Liver (tissue), 8 donors: ENCODE measurements at regions not wholly inside any gene's neighbourhood (a gene's known extent, or its start where the extent isn't known, plus 50 kb on each side); places are given as distances from the start of the nearest gene placed in this dataset.
A peak's percentile ranks its signal among the peaks of the same experiment; 100 is the strongest.

Experiments used
- DNase-seq: peaks from one replicate; pipeline ENCODE4 v3.0.0-alpha.2; 2017; ENCODE audit warnings: low spot score
- H3K27ac ChIP-seq, 2 donors: one replicate each; pipeline ENCODE4 v1.7.0; 2013; ENCODE audit warnings: inconsistent platforms in 2 of 2, low read length in 2 of 2, control low read depth in 1 of 2, low read depth in 1 of 2, mild to moderate bottlenecking in 1 of 2
- H3K27me3 ChIP-seq, 4 donors: one replicate each; pipeline versions ENCODE4 v1.6.1 to v1.7.0; 2013; ENCODE audit warnings: low read length in 3 of 4, inconsistent platforms in 1 of 4, mild to moderate bottlenecking in 1 of 4, moderate library complexity in 1 of 4; ENCODE audit not compliant: control insufficient read depth in 4 of 4, insufficient read depth in 4 of 4
- H3K36me3 ChIP-seq, 4 donors: one replicate each; pipeline versions ENCODE4 v1.6.1 to v1.7.0; 2013; ENCODE audit warnings: low read length in 3 of 4, mild to moderate bottlenecking in 3 of 4, low read depth in 1 of 4, moderate library complexity in 1 of 4; ENCODE audit not compliant: control insufficient read depth in 4 of 4, insufficient read depth in 3 of 4
- H3K4me1 ChIP-seq, 4 donors: one replicate each; pipeline versions ENCODE4 v1.6.1 to v1.7.0; 2013; ENCODE audit warnings: low read length in 3 of 4, mild to moderate bottlenecking in 3 of 4, moderate library complexity in 1 of 4; ENCODE audit not compliant: control insufficient read depth in 4 of 4, insufficient read depth in 4 of 4
- H3K4me3 ChIP-seq, 3 donors: one replicate each; pipeline versions ENCODE4 v1.6.1 to v1.7.0; 2013; ENCODE audit warnings: low read length in 3 of 3, control low read depth in 1 of 3, low read depth in 1 of 3, mild to moderate bottlenecking in 1 of 3
- H3K9ac ChIP-seq, 2 donors: one replicate each; pipeline ENCODE4 v1.7.0; 2013; ENCODE audit warnings: low read length in 2 of 2, mild to moderate bottlenecking in 2 of 2, moderate library complexity in 2 of 2, control low read depth in 1 of 2, low read depth in 1 of 2
- H3K9me3 ChIP-seq, 4 donors: one replicate each; pipeline versions ENCODE4 v1.6.1 to v1.7.0; 2013; ENCODE audit warnings: low read length in 3 of 4; ENCODE audit not compliant: control insufficient read depth in 4 of 4
- EGR1 ChIP-seq, 2 donors: IDR thresholded peaks; 2 replicates each; pipeline ENCODE4 v1.6.1; 2016 to 2018; ENCODE audit warnings: antibody characterized with exemption in 2 of 2, low read depth in 2 of 2
- FOXA1 ChIP-seq: IDR thresholded peaks from 2 replicates; pipeline ENCODE4 v1.6.1; 2016; ENCODE audit warnings: antibody characterized with exemption
- FOXA2 ChIP-seq: IDR thresholded peaks from 2 replicates; pipeline ENCODE4 v1.6.1; 2016; ENCODE audit warnings: antibody characterized with exemption
- GABPA ChIP-seq, 2 donors: IDR thresholded peaks in 1 of 2; conservative IDR thresholded peaks in 1 of 2; 2 replicates each; pipeline ENCODE4 v1.6.1; 2016; ENCODE audit warnings: antibody characterized with exemption in 2 of 2, mild to moderate bottlenecking in 1 of 2, moderate library complexity in 1 of 2
- HNF4A ChIP-seq, 2 donors: conservative IDR thresholded peaks; 2 replicates each; pipeline ENCODE4 v1.6.1; 2016; ENCODE audit warnings: antibody characterized with exemption in 2 of 2, mild to moderate bottlenecking in 2 of 2
- HNF4G ChIP-seq: IDR thresholded peaks from 2 replicates; pipeline ENCODE4 v1.6.1; 2016; ENCODE audit warnings: antibody characterized with exemption
- JUND ChIP-seq, 2 donors: IDR thresholded peaks; 2 replicates each; pipeline ENCODE4 v1.6.1; 2016; ENCODE audit warnings: antibody characterized with exemption in 2 of 2
- NR2F2 ChIP-seq: IDR thresholded peaks from 2 replicates; pipeline ENCODE4 v1.6.1; 2016; ENCODE audit warnings: antibody characterized with exemption
- RAD21 ChIP-seq, 2 donors: IDR thresholded peaks; 2 replicates each; pipeline ENCODE4 v1.6.1; 2016; ENCODE audit warnings: antibody characterized with exemption in 2 of 2, mild to moderate bottlenecking in 2 of 2
- RXRA ChIP-seq, 2 donors: IDR thresholded peaks; 2 replicates each; pipeline ENCODE4 v1.6.1; 2017 to 2018; ENCODE audit warnings: antibody characterized with exemption in 2 of 2, mild to moderate bottlenecking in 1 of 2
- SP1 ChIP-seq: IDR thresholded peaks from 2 replicates; pipeline ENCODE4 v1.6.1; 2018; ENCODE audit warnings: antibody characterized with exemption, mild to moderate bottlenecking
- TAF1 ChIP-seq: conservative IDR thresholded peaks from 2 replicates; pipeline ENCODE4 v1.6.1; 2016; ENCODE audit warnings: antibody characterized with exemption, mild to moderate bottlenecking
- YY1 ChIP-seq: IDR thresholded peaks from 2 replicates; pipeline ENCODE4 v1.6.1; 2016; ENCODE audit warnings: antibody characterized with exemption, mild to moderate bottlenecking
- WGBS: extraction: QIAGEN DNeasy Blood & Tissue Kit; methylation state at CpG from one replicate; pipeline ENCODE4 v1.1.7; 2013; 5-methylcytosine and 5-hydroxymethylcytosine counted together
- TF ChIP-seq, protein P1 (sequence below): IDR thresholded peaks from 2 replicates; pipeline ENCODE4 v1.6.1; 2016; ENCODE audit warnings: antibody characterized with exemption
- TF ChIP-seq, protein P2 (sequence below): IDR thresholded peaks from 2 replicates; pipeline ENCODE4 v1.6.1; 2016; ENCODE audit warnings: antibody characterized with exemption
- TF ChIP-seq, protein P3 (sequence below): IDR thresholded peaks from 2 replicates; pipeline ENCODE4 v1.6.1; 2016; ENCODE audit warnings: antibody characterized with exemption, mild to moderate bottlenecking
- TF ChIP-seq, protein P4 (sequence below): fragments of 150-350 bp; IDR thresholded peaks from 2 replicates; pipeline ENCODE4 v1.5.1; 2017; ENCODE audit warnings: improper control_type of control experiment, low read depth, low read length; ENCODE audit not compliant: missing input control
- TF ChIP-seq, protein P5 (sequence below): IDR thresholded peaks from 2 replicates; pipeline ENCODE4 v1.6.1; 2016; ENCODE audit warnings: antibody characterized with exemption
- donor health status: healthy.
- donor health status: healthy.
- donor health status: healthy.
- donor health status: healthy.
- donor health status: healthy.

DNA sequence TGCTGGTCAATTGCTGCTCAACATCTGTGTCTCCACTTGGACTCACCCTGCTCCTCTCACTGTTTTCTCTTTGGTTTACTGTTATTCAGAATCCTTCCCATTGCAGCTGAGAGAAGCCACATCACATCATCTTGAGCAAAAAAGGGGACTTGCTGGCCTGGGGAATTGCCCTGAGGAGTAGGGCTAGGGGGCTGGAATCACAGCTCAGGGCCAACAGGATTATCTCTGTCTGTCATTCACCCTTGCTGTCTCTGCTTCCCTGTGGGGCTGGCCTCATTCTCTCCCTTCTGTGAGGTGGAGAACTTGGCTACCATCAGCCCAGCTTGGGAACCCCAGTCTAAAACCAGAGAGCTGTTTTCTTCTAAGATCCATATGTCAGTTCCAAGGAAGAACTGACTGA lies 140.7 kb upstream of the WNT4 start:
- no peak overlapping the region for H3K27ac ChIP-seq
- no peaks in the 10 kb centered on the region for H3K36me3 ChIP-seq
- H3K4me3 ChIP-seq, result no peak overlapping the region
- no peaks in the 10 kb centered on the region for H3K4me1 ChIP-seq
- no peak overlapping the region for H3K9ac ChIP-seq
- DNase-seq, result peak; percentile 5
- peaks cover 0 to 3% (median 0%) of the 10 kb centered on the region in 4 donors for H3K27me3 ChIP-seq
- TF ChIP-seq SP1, result no peak
- no peak for TF ChIP-seq TAF1
- TF ChIP-seq RAD21 (IDR thresholded peaks at IDR 0.05), result no peak
- no peak for TF ChIP-seq EGR1 (IDR thresholded peaks at IDR 0.05; ENCODE audit: low read depth in 2 of 2)
- TF ChIP-seq, protein P1, sequence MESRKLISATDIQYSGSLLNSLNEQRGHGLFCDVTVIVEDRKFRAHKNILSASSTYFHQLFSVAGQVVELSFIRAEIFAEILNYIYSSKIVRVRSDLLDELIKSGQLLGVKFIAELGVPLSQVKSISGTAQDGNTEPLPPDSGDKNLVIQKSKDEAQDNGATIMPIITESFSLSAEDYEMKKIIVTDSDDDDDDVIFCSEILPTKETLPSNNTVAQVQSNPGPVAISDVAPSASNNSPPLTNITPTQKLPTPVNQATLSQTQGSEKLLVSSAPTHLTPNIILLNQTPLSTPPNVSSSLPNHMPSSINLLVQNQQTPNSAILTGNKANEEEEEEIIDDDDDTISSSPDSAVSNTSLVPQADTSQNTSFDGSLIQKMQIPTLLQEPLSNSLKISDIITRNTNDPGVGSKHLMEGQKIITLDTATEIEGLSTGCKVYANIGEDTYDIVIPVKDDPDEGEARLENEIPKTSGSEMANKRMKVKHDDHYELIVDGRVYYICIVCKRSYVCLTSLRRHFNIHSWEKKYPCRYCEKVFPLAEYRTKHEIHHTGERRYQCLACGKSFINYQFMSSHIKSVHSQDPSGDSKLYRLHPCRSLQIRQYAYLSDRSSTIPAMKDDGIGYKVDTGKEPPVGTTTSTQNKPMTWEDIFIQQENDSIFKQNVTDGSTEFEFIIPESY, result no peak
- no peak for TF ChIP-seq JUND (IDR thresholded peaks at IDR 0.05)
- TF ChIP-seq NR2F2, result no peak
- TF ChIP-seq HNF4G, result no peak
- TF ChIP-seq HNF4A (conservative IDR thresholded peaks at IDR 0.05), result no peak
- TF ChIP-seq, protein P2, sequence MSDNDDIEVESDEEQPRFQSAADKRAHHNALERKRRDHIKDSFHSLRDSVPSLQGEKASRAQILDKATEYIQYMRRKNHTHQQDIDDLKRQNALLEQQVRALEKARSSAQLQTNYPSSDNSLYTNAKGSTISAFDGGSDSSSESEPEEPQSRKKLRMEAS, result no peak
- no peak for TF ChIP-seq FOXA2
- TF ChIP-seq, protein P3, sequence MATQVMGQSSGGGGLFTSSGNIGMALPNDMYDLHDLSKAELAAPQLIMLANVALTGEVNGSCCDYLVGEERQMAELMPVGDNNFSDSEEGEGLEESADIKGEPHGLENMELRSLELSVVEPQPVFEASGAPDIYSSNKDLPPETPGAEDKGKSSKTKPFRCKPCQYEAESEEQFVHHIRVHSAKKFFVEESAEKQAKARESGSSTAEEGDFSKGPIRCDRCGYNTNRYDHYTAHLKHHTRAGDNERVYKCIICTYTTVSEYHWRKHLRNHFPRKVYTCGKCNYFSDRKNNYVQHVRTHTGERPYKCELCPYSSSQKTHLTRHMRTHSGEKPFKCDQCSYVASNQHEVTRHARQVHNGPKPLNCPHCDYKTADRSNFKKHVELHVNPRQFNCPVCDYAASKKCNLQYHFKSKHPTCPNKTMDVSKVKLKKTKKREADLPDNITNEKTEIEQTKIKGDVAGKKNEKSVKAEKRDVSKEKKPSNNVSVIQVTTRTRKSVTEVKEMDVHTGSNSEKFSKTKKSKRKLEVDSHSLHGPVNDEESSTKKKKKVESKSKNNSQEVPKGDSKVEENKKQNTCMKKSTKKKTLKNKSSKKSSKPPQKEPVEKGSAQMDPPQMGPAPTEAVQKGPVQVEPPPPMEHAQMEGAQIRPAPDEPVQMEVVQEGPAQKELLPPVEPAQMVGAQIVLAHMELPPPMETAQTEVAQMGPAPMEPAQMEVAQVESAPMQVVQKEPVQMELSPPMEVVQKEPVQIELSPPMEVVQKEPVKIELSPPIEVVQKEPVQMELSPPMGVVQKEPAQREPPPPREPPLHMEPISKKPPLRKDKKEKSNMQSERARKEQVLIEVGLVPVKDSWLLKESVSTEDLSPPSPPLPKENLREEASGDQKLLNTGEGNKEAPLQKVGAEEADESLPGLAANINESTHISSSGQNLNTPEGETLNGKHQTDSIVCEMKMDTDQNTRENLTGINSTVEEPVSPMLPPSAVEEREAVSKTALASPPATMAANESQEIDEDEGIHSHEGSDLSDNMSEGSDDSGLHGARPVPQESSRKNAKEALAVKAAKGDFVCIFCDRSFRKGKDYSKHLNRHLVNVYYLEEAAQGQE, result no peak
- no peaks in the 10 kb centered on the region for H3K9me3 ChIP-seq

DNA sequence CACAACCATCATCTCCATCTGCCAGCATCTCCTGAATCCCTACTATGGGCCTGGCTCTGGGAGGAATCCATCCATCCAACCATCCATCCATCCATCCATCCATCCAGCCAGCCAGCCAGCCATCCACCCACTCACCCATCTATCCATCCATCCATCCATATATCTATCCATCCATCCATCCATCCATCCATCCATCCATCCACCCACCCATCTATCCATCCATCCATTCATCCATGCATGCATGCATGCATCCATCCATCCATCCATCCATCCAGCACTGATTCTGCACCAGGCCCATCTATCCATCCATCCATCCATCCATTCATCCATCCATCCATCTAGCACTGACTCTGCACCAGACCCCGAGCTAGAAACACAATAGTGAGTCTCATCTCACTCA lies 141.3 kb upstream of the WNT4 start:
- WGBS, result 77% methylated on average over 1 of the region's 1 CpG
- Histone ChIP-seq H3K4me1 (no peaks in the 10 kb centered on the region), H3K9me3 (no peaks in the 10 kb centered on the region), H3K27me3 (peaks cover 0 to 2% (median 0%) of the 10 kb centered on the region in 4 donors), H3K4me3 (no peak overlapping the region), H3K9ac (no peak overlapping the region), H3K27ac (no peak overlapping the region), H3K36me3 (no peaks in the 10 kb centered on the region)
- TF ChIP-seq FOXA2 (no peak), YY1 (no peak), GABPA (IDR thresholded peaks at IDR 0.05 in 1 of 2, conservative IDR thresholded peaks at IDR 0.05 in 1 of 2) (no peak), SP1 (no peak), EGR1 (IDR thresholded peaks at IDR 0.05; ENCODE audit: low read depth in 2 of 2) (no peak), HNF4G (no peak), RXRA (IDR thresholded peaks at IDR 0.05) (no peak), RAD21 (IDR thresholded peaks at IDR 0.05) (no peak), NR2F2 (no peak), JUND (IDR thresholded peaks at IDR 0.05) (no peak), TAF1 (no peak), FOXA1 (no peak), HNF4A (conservative IDR thresholded peaks at IDR 0.05) (no peak)
- TF ChIP-seq, protein P3, result no peak
- TF ChIP-seq, protein P4, sequence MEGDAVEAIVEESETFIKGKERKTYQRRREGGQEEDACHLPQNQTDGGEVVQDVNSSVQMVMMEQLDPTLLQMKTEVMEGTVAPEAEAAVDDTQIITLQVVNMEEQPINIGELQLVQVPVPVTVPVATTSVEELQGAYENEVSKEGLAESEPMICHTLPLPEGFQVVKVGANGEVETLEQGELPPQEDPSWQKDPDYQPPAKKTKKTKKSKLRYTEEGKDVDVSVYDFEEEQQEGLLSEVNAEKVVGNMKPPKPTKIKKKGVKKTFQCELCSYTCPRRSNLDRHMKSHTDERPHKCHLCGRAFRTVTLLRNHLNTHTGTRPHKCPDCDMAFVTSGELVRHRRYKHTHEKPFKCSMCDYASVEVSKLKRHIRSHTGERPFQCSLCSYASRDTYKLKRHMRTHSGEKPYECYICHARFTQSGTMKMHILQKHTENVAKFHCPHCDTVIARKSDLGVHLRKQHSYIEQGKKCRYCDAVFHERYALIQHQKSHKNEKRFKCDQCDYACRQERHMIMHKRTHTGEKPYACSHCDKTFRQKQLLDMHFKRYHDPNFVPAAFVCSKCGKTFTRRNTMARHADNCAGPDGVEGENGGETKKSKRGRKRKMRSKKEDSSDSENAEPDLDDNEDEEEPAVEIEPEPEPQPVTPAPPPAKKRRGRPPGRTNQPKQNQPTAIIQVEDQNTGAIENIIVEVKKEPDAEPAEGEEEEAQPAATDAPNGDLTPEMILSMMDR, result no peak
- TF ChIP-seq, protein P5, sequence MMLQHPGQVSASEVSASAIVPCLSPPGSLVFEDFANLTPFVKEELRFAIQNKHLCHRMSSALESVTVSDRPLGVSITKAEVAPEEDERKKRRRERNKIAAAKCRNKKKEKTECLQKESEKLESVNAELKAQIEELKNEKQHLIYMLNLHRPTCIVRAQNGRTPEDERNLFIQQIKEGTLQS, result no peak
- TF ChIP-seq, protein P2, result no peak
- TF ChIP-seq, protein P1, result no peak
- DNase-seq, result no peak
